Fibroblast of peridontal ligament (primary cell): ENCODE measurements at regions not wholly inside any gene's neighbourhood (a gene's known extent, or its start where the extent isn't known, plus 50 kb on each side); places are given as distances from the start of the nearest gene placed in this dataset.

Experiments
- DNase-seq: peaks from one replicate; pipeline ENCODE4 v3.0.0-alpha.2; 2010; ENCODE audit errors: extremely low read depth

DNA sequence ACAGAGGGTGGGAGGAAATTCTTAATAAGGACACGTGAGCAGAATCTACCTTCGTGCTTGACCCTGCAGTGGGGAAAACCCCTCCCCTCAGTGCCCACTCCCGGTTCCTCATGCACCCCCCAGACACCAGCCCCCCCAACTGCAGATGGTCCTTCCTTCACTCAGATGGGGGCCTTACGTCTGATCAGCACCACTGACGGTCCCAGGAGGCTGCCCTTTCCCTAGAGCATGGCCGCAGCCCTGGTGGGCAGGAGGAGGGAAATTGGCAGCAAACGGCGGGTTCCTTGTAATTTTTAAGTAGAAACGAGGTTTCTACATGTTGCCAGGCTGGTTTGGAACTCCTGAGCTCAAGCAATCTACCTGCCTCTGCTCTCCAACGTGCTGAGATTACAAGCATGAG is 477.7 kb downstream of the TBC1D22A start:
- no peak for DNase-seq

DNA sequence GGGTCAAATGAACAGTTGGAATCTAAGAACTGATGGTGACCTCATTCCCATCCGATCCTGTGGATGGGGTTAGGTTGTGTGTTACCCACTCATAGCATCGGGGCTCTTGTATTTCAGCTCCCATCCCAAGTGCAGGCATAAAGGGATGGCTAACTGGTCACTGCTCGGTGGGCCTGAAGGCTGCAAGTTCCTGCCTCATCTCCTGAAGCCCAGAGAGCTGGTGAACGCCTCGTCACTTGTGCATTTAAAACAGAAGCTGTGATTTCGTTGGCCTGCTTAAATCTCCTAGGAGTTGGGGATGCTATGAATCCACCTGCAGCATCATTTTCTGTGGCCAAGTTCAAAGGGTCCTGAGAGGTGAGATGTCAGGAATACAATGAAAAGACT is 477.0 kb downstream of the TBC1D22A start:
- no peak for DNase-seq

DNA sequence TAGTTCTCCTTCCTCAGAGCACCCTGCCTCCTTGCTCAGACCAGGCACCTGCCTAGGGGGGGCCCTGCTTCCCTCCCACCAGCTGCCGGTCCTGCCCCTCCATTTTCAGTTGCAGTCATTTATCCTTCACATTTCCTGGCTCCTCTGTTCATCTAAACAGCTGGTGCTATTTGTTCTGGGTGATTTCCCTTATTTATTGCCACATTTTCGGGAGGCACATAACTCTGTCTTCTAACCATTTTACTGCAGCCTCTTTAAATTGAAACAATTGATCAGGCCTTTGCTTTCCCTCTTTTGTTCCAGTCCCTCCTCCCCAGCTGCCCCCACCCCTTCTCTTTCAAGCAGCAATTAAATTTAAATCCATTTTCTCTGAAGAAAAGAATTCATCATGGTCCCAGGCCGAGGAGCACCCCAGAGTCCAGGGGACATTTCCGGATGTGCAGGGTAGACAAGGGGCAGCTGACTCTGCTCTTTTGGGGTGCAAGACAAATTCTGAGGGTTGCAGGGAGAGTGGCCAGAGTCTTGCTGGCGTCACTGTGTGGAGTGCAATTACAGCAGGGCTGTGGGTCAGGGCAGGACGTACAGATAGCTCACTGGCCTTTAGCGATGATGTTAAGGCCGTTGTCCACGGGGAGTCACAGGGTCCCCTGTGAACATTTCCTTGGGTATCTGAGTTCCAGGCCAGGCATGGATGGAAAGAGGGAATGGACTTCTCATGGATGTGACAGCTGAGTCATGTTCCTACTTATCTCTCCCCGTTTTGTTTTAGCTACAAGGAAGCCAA is 476.4 kb downstream of the TBC1D22A start:
- DNase-seq: no peak

DNA sequence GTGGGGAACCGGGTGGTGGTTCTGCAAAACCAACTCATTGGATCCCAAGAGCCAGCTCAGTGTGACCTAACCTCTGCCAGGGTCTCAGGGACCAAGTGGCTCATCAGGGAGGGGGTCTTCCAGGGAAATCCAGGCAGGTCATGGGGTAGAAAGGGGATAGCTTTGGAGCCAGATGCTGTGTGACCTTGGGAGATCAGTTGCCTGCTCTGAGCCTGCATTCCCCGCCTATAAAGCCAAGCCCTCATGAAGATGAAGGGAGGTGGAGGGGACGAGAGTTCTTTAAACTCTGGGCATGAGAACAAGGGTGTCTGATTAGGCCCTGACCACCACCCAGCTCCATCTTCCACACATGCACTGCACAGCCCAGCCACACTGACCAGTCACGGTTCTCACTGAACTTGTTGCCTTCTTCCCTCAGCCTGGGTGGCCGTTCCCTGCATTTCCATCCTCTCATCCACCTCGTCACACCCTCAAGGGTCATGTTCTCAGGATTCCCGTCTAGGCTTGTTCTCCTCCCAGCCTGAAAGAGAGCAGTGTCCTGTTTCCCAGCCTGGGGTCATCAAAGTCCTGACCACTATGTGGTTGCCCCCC is 475.5 kb downstream of the TBC1D22A start:
- DNase-seq: no peak

DNA sequence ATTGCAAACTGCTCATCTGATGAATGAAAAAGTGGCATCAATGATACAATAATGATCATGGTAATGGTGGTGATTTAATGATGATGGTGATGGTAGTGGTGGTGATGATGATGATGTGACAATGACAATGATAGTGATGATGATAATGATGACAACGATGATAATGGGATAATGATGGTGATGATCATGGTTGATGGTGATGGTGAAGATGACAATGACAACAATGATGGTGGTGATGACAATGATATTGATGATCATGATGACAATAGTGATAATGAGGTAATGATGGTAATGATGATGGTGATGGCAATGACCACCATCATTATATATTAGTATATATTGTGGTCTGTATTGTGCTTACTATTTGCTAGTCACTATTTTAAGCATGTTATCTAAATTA is 474.3 kb downstream of the TBC1D22A start:
- DNase-seq: no peak

DNA sequence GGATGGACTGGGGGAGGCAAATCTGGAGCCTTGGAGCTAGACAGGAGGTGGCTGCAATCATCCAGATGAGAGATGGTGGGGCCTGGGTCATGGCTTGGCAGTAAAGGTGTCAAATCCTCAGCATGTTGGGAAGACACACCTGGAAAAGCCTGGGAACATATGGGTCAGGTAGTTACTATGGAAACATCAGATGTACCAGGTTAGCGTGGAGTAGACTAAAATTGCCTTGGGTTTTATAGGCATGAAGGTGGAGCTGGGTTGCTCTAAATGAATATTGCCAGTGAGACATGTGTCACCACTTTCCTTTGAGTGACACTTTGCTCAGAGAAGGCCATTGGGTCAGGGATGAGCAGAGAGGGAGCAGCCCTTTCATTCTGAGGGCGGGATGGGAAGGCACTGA is 473.7 kb downstream of the TBC1D22A start:
- DNase-seq: no peak

DNA sequence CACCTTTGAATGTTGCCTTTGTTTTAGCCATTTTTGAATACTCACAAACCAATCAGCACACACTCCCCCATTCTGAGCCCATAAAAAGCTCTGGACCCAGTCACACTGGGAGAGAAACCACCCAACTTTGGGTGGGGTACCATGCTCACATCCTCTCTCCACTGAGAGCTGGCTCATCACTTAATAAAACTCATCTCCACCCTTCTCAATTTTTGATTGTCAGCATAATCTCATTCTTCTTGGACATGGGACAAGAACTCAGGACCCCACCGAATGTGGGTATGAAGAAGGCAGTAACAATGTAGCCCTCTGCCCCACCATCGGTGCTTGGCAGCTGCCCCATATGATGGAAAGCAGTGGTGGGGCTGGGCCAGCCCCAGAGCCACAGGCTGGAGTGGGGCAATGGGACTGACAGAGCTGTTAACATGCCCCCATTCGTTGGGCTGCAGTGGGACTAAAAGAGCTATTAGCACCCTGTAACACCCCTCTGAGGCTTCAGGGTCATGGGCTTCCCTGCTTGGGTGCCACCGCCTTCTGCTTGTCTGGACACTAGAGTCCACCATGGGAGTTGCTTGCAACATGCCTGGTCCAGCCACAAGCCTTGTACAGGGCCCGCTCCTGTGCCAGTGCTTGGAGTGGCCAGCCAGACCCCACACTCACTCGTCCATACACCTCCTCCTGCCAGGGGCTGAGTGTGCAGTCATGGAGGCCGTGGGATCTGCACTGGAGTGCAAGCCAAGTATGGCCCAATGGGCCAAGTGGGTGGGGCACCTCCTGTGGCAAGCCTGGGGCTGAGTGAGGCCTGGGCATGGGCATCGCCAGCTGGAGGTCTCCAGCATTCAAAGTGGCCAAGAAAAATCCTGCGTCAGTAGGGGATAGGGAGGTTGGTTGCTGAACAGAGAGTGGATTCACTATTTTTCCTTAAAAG is 471.1 kb downstream of the TBC1D22A start:
- no peak for DNase-seq

DNA sequence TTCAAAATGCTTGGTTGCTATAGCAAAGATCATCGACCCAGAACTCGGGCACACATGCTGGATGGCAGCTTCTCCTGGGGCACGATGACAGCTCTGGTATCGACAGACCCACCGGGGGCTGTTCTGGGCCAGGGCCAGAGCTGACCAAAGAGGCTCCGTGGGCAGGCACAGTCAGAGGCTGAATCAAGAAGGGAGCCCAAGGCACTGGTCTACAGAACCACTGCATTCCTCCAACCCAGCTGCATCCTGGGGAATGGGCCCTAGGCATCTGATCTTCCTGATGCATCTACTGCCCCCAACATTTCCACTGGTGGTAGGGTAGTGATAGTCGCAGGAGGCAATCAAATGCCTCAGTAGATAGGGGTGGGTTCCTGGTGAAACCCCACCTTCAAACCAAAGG is 470.3 kb downstream of the TBC1D22A start:
- no peak for DNase-seq

DNA sequence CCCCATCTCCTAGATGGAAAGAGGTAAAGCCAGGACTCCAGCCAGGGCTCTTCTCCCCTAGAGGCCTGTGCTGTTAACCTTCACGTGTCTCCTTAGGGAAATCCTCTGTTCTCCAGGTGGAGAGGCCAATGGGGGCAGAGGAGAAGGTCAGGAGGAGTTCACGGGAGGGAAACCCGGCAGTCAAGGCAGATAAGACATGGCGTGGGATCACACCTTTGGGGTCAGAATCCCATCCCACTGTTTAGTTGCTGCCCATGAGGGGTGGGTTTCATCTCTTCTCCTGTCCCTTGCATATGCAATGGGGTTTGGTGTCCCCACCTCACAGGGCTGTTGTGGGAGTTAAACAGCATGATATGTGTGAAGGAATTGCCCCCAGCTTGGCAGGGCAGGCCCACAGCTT is 469.7 kb downstream of the TBC1D22A start:
- DNase-seq: no peak

DNA sequence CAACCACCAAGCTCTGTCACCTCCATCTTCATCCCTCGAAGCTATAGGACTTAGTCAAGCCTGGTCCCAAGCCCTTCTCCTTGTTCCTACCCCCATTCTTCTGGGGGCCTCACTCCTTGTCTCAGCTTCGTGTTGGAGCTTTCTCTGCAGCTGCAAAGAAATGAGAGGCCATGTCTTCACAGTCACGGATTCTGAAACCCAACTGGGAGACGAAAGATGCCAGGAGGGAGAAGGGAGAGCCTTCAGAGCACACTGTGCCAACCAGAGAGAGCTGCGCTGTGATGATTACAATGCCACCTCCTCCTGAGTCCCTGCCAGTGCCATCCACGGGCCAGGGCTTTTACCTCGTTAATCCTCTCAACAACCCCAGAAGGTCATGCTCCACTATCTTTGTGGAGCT is 469.3 kb downstream of the TBC1D22A start:
- no peak for DNase-seq

DNA sequence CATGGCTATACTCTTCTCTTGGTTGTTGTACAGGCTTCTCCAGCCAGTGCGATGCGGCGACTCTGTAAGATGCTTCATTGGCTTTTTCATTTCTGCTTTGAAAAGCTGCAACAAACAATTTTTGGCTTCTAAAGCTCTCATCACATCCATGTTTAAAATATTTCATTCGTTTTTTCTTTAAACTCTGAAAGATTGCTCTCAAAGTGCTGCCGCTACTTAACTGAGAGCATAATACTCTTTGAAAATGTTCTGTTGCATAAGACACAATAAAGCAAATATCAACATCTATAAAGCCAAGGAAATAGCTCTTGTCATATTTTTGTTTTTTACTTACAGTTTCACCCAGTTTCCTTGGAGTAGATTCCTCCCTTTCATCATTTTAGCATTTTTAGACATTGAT is 468.3 kb downstream of the TBC1D22A start:
- DNase-seq: no peak

DNA sequence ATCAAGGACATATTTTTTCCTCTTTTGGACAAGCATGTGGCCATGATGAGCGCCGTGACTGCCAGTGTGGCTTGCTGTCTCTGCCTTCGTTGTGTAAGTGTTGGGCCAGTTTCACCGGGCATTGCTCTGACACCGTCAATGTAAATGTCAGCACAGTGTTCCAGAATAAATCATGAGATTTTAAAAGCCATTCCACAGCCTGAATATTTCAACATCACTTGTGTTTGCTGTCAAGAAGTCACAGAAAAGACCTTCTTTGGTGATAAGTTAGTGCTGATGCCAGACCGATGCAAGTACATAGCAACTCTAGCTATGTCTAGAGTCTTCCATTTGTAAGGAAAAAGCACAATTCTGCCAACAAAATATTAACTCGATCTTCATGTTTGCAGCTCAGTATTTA is 467.8 kb downstream of the TBC1D22A start:
- no peak for DNase-seq

DNA sequence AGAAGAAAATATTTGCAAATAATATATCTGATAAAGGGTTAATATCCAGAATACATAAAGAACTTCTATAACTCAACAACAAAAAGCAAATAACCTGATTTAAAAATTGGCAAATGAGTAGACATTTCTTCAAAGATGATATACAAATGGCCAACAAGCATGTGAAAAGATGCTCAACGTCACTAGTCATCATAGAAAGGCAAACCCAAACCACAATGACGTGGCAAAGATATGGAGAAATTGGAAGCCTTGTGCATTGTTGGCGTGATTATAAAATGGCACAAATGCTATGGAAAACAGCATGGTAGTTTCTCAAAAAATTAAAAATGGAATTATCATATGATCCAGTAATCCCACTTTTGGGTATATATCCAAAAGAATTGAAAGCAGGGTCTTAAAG is 466.3 kb downstream of the TBC1D22A start:
- no peak for DNase-seq

DNA sequence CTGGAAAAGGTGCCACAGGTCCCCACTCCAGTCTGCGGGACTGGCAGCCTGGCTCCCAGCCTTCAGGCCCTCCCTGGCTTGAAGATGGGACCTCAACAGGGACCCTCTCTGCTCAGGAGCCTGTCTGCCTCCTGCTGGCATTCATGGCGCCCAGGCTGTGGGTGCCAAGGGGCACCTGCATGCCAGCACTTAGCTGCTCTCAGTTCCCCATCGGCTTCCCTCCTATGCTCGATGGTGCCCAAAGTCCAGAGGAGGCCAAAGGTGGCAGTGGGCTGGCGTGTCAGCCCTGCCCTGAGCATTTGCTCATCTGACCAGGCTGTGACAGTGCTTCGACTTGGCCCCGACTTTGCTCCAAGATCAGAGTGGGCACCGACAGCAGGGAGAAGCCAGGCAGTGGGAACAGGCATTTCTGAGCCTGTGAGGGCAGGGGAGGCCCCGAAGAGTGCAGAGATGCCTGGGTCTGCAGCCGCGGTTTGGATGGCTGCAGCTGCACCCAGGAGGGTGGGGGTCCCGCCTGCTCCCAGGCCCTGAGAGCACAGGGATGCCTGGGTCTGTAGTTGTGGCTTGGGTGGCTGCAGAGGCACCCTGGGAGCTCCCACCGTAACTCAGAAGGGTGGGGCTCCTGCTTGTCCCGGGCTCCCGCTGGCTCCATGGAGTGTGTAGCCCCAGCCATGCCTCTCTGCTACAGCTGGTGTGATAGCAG is 463.6 kb downstream of the TBC1D22A start:
- DNase-seq: no peak

DNA sequence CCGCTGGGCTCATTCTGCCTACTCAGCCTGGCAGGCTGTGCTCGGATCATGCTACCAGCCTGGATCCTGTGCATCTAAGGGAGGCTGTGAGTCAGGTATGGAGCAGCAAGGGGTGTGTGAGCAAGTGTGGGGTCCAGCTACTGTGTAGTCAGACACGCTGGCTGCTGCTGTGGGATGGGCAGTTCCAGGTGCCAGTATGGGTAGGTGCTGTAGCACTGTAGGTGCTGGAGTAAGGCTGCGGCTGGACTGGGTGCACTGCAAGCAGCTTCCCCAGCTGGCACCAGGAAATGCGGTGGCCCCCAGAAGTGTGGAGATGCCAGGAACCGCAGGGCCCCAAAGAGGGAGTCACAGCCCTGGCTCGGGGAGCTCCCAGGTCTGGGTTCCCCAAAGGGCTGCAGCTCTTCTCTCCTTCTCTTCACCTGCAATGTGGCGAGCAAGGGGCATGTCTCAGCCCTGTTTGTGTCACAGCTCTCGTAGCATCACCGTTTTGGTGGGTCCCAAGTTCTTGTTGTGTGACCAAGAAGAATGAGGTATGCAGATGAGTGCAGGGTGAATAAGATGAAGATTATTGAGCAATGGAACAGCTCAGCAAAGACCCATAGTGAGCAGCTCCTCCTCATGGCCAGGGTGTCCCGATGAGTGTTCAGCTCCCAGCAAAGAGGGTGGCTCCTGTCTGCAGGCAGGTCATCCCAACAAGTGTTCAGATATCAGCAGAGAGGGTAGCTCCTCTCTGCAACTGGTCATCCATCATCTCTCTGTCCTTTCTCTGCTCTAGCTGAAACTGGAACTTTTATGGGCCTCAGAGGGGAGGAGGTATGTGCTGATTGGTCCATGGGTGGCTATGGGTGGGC is 462.9 kb downstream of the TBC1D22A start:
- no peak for DNase-seq
